HG02763 (cell line): ENCODE measurements at regions not wholly inside any gene's neighbourhood (a gene's known extent, or its start where the extent isn't known, plus 50 kb on each side); places are given as distances from the start of the nearest gene placed in this dataset.
"Not testable (repeated sequence)": the region's sequence is repeated elsewhere in the genome, so short reads cannot be mapped to it uniquely, and the experiment has no call there.

ENCODE experiments used
- ATAC-seq: cut with Tn5 transposase; IDR thresholded peaks from one replicate; pipeline ENCODE4 v1.9.1; 2021; ENCODE audit warnings: mild to moderate bottlenecking, moderate library complexity; ENCODE audit not compliant: unreplicated experiment

DNA sequence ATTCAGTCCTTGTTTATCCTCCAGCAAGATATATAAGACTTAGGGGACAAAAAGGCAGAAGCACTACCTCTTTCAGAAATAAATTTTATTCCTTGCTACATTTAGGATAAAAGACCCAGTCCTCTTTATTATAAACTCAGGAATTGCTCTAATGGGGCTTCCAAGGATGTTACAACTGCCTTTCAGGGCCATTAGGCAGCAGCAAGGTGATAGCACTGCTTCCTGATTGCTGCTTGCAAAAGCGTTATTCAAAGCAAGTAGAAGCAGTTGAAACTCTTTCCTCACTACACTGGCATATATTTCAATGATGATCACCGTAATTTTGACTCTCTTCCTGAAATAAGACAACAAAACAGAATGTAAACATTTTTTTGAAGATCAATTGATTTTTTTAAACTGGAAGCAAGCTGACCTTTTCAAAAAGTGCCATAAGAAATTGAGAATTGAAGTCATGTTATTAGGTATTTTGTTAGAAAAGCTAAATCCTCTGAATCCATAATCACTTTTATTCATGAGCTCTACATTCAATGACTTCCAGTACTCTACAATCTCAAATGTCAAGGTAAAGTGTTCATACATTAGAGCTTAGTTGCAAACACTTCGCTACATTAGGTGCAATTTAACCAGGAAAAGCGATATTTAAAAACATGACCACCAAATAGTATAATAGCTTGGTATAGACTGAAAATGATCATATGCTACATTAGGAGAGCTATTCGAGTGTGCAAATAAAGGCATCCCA, 233.4 kb upstream of the SYT10 start:
- no peak for ATAC-seq

DNA sequence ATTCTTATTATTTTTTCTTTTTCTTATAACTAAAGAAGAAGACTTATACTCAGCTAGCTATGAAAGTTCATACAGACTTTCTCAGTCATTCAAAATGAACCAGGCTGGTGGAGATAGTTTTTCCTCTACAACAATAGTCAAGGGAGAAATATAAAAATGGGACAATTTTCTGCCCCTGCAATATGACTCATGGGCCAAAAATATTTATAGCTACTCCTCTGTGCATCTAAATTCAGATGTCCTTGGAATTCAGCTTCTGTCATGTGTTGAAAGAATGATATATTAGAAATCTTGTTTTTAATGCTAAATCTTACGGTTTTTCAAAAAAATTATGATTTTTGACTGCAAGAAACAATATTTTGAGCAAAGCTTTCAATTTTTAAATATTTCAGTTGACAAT, 237.2 kb upstream of the SYT10 start:
- ATAC-seq, result no peak

DNA sequence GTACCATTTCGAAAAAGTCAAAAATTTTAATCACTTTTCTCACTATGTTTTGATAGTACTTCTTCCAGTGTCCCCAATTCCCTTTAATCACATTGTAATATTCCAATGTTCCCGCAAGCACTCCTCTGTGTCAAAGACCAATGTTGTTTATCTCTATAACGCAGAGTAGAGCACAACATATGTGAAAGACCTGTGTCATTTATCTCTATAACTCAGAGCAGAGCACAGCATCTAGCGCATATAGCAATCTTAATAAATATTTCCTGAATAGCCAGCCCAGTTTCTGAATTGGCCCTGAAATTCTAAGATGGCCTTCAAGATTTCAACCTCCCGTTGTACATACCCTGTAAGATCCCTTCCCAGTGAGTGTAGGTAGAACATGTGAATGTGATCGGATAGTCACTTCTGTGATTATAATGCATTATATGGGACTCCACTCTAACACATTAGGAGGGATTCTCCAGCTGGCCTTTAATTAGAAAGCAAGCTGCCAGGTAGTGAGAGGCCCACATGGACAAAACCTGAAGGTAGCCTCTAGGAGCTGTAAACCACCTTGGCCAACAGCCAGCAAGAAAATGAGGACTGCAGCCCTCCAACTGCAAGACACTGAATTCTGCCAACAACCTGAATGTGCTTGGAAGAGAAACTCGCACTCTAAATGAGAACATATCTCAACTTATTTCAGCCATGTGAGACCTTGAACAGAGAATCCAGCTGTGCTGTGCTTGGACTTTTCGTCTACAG, 238.8 kb upstream of the SYT10 start:
- ATAC-seq, result no peak

DNA sequence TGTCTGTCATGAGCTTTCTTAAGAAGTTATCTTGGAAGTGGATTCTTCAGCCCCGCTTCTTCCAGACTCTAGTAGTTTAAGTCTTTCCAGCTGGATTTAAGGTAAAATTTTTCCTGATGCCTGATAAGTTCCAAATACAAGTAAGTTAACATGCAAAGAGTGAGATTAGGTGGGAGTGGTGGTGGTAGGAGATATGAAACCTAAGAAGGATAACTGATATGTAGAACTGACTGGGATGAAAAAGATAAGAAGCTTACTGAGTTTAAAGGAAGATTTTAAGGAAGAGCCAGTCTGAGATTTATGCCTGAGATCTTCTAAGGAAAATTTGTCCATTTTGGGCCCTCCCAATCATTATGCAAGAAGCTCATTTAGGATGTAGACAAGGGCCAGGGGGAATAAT, 250.9 kb upstream of the SYT10 start:
- ATAC-seq, result no peak

DNA sequence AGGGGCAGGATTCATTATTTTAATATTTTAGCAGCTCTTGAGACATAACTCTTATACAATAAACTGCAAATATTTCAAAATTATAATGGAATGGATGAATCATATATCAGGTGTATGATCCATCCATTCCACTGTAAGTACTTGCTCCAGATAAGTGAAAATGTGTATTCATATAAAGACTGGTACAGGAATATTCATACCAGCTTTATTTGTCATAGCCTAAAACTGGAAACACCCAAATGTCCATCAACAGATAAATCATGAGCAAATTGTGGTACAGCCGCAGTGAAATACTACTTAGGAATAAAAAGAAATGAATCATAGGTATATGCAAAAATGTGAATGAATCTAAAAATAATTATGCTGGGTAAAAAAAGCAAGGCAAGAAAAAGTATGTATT, 263.6 kb upstream of the SYT10 start:
- no peak for ATAC-seq

DNA sequence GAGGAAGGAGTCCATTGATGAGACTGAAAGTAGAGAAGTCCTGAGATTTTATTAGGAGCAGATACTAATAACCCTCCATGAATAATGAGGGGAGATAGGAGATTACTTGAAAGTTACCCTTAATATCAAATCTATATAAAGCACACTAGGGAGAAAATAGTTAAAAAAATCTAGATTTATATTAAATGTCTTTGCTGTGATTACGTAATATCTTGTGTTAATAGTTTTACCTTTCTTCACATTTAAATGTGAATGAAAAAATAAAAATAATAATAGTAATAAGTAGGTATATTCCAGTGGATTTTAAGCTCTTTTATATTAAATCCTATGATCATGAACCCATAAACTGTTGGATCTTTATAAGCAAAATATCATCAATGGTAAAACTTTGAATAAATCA, 267.3 kb upstream of the SYT10 start:
- no peak for ATAC-seq

DNA sequence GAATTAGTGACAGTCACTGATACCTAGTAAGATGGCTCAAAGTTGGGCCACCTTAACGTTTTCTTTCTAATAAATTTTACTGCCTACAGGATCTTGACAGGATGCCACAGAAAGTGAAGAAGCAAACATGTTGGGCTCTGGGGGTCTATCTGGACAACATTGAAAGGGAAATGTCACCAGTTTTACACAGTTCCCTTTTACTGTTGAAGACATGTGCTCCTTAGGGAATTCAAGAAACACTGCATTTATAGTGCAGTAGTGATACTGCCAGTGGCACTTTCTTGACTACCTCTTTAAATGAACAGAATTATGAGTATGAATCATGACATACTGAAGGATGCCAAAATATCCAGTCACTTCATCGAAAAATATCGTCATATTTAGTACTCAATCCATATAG, 269.3 kb upstream of the SYT10 start:
- ATAC-seq, result no peak

DNA sequence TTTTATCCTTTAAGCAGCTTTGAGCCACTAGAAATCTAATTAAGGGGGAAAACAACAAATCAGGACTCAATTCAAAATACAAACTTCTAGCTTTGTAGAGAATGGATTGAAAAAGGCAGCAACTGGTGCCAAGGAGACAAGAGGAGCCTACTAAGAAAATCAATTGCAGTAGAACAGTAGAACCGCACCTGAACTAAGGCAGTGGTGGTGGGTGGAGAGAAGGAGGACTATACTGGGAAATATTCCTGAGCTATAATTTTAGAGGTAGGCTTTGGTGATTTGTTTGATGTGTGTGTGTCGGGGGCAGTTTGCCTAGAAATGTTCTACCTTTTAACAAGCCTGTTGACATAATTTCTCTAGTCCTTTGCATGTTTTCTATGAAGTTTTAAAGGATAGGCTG, 270.9 kb upstream of the SYT10 start:
- no peak for ATAC-seq

DNA sequence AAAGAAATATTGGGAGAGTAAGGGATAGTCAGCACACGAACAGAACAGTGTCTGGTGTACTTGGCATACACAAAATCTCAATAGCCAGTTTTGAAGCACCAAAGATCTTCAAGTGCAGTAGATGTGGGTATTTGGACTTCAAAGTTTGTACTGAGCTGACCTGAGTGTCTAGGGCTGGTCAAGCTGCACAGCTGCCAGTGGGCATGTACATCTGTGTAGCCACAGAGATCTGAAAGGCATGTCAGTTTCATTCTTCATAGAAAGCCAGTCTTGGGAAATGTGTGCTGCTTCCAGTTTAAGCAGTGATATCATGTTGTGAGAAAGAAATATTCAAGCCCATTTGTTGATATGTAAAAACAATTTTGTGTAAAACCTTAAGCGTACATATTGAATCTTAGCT, 279.0 kb upstream of the SYT10 start:
- no peak for ATAC-seq

DNA sequence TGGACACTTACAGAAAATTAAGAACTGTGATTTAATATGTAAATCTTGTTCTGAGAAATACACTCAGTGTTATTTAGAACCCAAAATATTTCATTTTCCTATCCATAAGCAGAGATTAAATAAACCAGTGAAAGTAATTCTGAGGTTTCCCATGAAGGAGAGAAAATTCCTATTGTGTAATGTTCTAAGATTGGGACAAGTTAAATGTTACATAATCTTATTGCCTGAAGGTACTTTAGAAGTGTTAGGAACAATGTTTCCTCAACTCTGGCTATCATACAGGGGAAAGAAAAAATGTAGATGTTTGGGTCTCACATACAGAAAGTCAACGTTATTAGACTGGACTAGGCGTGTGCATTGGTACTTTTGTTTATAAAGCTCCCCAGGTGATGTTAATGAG, 281.9 kb upstream of the SYT10 start:
- ATAC-seq, result no peak

DNA sequence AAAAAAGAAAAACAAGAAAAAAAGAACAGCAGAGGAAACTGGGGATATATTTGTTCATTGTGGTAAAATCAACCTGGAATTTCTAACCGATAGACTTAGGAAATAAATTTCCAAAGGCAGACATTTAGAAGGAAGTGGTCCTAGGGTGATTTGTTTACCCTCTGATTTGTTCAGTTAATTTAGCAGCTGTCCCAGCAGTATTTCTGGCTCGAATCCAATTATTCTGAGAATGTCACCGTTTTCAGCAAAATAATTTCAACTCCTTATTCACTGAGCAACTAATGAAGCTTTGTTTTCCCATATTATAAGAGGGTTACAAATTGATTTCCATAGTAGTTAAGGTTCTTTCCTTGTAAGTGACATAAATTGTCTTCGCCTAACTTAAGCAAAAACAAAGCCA, 285.2 kb upstream of the SYT10 start:
- ATAC-seq, result no peak

DNA sequence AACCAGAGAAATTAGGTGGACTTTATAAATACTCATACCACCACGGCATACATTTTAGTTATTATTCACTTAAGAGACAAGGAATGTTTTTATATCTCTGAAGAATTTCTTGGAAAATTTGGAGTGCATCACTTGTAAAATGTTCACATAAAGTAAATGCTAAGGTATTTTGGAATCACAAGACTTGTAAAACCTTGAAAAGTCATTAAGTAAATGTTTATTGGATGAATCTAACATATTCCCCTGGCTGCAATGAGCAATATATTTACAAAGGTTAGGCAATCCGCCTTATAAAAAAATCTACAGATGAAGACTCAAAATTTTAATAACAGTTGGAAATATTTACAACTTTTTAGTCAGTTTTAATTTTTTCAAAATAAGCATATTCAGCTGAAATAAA, 287.4 kb upstream of the ALG10 start:
- no peak for ATAC-seq

DNA sequence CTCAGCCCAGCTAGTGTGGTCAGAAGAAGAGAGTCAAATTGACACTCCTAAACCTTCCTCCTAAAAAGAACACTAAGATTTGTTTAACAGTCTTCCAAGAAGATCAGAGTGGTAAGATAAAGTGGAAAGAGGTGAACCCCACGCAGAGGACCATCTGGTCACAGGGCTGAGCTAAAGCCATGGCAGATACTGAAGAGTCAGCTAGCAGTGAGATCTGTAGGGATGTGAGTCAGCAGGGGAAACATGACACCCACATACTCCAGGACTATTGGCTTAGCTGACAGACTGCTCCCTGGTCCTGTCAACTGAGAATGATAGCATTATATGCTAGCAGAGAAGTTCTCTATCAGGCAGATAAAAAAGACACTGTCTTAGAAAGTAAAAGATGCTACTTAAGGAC, 269.4 kb upstream of the ALG10 start:
- ATAC-seq, result no peak

DNA sequence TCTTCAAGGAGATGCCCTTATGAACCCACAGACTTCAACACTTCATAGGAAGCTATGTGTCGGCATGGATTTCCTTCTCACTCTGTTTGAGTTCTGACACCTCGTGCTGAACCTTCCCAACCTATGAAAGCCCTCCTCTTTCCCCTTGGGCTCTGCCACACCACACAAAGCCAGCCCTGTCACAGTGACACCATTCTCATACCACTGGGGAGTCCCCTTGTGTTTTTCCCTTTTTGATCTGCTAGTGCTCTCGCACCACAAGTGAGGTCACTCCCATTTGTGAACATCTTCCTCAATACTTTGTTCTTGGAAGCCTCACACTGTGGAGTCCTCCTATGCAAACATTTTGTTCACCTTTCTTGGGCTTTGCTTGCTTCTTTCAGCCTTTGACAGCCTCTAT, 264.6 kb upstream of the ALG10 start:
- no peak for ATAC-seq

DNA sequence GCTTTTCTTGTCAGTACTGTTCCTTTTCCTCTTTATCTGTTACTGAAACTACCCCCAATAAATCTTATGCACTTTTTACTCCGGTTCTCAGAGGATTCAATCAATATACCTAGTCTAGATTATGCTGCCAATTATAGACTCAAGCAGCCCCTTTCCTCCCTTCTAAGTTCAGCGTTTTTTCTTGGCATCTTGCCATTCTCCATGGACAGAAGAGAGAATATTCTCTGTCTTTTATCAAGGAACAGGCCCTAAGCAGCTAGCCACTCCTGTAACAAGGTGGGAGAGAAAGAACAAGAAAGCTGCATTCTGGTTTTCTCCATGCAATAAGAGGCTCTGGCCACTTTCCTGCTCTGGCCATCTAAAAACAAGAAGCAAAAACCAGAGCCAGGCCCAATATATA, 263.0 kb upstream of the ALG10 start:
- ATAC-seq, result no peak

DNA sequence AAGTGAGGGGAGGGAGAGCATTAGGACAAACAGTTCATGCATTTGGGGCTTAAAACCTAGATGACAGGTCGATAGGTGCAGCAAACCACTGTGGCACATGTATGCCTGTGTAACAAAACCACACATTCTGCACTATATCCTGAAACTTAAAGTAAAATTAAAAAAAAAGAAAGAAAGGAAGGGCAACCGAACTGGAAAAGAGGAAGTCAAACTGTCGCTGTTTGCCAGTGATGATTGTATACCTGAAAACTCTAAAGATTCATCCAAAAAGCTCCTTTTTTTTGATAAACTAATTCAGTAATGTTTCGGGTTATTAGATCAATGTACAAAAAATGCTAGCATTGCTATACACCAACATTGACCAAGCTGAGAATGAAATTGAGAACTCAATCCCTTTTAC, 259.0 kb upstream of the ALG10 start:
- ATAC-seq, result no peak

DNA sequence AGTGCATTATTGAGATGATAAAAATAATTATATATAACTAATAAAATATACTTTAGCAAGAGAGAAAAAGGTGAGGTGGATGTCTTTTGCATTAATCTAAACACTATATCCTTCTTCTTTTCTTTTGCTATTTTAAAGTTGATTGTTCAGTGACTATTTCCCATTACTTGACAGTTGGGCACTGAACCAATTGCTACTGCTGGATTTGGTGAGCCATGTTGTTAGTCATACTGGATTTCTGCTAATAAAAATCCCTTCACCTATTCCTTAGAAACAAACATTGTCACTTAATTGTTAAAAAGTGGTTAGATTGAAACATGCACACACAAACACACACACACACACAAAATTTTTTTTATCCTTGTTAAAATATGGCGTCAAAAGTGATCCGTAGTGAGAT, 251.6 kb upstream of the ALG10 start:
- ATAC-seq, result no peak

DNA sequence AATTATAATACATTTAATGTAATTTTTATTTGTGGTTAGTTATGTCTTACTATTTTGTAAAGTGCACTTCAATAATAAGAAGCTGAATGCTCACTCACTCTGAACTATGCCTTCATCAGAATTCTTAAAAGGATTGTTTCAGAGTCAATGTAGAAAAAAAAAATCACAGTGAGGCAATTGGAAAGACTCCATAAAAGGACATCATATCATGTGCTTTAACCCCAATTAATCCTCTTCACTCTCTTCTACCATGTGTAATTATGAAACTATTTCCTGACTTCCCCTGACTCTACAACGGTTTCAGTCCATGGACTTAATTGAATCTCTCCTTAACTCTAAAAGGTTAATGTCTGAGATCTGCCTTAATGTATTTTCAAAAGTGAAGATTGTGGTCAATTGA, 250.4 kb upstream of the ALG10 start:
- no peak for ATAC-seq

DNA sequence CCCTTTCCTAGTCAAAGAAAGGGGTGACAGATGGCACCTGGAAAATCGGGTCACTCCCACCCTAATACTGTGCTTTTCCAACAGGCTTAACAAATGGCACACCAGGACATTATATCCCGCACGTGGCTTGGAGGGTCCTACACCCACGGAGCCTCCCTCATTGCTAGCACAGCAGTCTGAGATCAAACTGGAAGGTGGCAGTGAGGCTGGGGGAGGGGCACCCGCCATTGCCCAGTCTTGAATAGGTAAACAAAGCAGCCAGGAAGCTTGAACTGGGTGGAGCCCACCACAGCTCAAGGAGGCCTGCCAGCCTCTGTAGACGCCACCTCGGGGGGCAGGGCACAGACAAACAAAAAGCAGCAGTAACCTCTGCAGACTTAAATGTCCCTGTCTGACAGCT, 249.2 kb upstream of the ALG10 start:
- not testable (repeated sequence) for ATAC-seq

DNA sequence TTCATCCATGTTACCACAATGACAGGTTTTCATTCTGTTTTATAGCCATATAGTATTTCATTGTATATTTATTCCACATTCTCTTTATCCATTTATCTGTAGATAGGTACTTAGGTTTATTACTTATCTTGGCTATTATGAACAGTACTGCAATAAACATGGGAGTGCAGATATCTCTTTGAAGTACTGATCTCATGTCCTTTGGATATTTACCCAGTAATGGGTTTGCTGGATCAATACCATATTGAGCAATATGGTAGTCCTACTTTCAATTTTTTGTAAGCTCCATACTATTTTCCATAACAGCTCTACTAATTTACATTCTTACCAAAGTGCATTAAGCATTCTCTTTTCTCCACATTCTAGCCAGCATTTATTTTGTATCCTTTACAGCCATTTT, 235.8 kb upstream of the ALG10 start:
- ATAC-seq, result no peak

DNA sequence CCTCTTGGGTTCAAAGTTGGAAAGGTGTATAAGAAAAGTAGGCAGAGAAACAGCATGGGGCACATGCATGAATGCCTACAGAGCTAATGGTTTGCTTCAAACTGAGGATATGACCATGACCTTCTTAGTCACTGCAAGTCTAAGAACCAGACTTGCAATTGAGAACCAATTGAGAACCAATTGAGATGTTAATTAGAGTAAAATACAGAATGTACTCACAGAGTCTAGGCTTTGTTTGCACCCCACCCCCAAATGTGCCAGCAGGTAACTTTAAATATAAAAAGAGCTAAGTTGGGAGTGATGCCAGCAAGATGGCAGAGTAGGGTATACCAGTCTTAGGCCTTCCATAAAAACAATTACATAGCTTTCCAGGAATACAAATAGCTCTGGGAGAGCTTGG, 227.3 kb upstream of the ALG10 start:
- no peak for ATAC-seq

DNA sequence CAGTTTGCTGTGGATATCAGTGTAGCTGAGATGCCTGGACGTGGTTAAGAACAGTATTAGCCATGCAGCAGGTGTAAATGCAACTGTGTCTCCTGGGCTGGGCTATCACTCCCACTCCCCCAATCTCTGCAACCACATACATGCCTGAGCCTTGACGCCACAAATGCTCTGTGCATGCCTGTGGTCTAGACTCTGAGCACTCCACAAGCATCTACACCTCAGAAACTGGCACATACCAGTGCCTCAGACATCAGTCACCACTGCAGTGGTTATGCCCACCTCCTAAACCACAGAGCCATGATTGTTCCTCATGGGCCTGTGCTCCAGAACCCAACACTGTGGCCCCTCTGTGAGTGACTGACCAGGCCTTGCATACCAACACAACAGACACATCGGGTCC, 226.8 kb upstream of the ALG10 start:
- no peak for ATAC-seq

DNA sequence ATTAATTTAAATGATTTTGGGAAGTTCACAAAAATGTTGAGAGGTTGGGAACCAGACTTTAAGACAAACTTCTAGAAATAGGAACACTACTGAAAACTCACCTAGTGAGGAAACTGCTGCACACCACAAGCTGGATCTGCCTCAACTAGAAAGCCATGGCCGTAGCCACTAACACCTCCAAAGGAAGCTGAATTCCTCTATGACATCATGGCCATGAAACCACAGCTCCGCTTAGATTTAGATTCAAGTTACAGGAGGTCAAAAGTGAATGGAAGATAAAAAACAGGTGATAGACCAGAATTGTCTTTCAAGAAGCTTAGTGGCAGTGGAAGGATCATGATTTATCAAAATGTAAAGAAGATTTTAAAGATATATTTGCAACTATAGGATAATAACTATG, 208.8 kb upstream of the ALG10 start:
- ATAC-seq, result no peak
